GM18861 (cell line): ENCODE measurements at regions not wholly inside any gene's neighbourhood (a gene's known extent, or its start where the extent isn't known, plus 50 kb on each side); places are given as distances from the start of the nearest gene placed in this dataset.
"Not testable (repeated sequence)": the region's sequence is repeated elsewhere in the genome, so short reads cannot be mapped to it uniquely, and the experiment has no call there.

Experiments used
- ATAC-seq: cut with Tn5 transposase; IDR thresholded peaks from one replicate; pipeline ENCODE4 v1.9.1; 2021; ENCODE audit not compliant: unreplicated experiment

DNA sequence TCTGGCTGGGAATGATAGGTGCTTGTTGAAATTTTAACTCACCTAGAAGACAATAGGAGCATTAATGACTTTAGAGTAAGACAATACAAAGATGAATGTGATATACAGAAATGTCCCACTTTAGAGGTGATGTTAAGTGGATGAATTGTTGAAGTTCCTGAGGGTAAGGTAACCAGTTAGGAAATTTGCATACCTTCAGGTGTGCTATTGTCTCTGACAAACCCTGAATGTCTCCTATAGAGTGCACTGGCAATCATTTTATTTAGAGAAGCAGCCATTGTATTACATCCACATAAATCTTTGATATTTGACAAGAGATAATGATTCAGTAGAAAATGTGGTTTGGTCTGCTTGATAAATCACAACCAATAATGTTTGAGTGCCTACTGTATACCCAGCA, 228.5 kb downstream of the RNF144A start:
- ATAC-seq, result no peak

DNA sequence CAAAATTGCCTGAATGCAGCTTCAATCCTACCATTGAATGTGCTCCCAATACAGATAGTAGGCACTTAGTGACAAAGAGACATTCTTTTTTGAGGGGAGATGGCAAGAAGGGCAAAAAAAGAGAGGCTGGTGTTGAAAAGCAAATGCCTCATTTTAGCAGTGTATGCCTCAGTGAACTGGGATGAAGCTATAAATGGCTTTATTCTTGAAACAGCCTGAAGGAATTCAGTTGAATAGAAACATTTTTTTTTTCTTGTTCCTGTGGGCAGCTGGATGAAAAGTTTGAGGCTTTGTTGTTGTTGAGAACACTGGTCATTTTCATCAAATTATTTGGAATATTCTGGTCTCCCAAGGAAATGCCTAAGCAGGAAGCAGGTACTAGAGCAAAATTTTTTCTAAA, 228.9 kb downstream of the RNF144A start:
- ATAC-seq, result no peak

DNA sequence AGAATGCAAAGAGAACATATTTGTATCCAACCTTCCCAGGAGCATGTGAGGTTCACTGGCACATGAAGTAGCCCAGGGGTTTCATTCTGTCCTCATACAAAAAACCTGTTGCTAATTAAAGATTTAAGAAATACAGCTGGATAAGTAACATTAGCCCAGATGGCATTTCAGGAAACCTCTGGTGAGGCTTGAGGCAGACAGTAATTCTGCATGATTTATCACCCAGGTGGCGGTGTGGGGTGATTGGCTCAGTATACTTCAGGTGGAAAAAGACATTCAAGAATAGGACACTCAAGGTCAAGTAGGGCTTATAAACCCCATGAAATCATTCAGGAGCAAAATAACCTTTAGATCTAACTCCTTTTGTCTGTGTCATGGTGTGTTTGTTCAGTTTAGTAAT, 237.4 kb downstream of the RNF144A start:
- ATAC-seq, result no peak

DNA sequence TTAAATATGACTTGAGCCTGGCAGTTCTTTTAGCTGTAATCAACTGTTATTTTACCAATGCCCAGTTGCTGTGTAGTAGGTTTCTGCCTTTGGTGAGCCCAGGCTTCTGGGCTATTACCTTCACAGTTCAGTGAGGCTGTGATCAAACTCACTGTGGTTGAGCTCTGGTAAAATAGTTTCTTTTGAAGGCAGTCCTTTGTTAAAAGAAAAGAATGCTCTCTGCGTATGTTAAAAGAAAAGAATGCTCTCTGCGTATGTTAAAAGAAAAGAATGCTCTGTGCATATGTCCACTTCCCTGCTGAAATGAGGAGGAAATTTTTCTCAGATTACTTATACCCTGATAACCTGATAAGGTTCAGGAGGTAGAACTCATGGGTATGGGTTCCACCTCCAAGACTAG, 244.3 kb downstream of the RNF144A start:
- ATAC-seq, result no peak

GRCh38 chr2:7165736-7166135, 248.5 kb downstream of the RNF144A start:
- no peak for ATAC-seq

DNA sequence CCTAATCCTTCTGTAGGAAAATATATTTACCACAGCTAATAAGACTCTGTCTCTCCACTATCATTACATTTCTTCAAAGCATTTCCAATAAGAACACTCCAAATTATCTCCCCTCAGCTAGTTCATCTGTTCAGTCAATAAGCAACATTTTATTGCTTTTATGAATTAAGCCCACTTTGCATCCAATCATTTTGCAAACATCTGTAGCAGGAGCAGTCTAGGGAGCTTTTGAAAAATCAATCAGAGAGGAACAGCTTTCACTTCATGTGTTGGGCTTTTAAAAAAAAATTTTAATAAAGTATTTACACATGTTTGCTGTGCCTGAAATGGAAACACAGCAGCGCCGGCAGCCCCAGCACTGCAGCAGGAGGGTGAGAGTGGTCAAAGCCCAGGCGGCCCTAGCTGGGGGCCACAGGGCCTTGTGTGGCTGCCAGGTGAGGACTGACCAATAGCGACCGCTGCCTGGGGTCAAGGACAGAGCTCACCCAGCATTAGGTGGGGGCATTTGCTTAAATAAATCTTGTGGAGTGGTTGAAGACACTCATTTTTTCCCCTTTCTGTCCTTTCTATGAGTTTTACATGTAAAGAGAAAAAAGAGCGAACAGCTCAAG, 250.7 kb downstream of the RNF144A start:
- ATAC-seq, result no peak

- ATAC-seq, result no peak
Measured at GRCh38 chr2:7169593-7169992, 252.4 kb downstream of the RNF144A start.

- not testable (repeated sequence) for ATAC-seq
Measured at GRCh38 chr2:7178996-7179395, 261.8 kb downstream of the RNF144A start.

DNA sequence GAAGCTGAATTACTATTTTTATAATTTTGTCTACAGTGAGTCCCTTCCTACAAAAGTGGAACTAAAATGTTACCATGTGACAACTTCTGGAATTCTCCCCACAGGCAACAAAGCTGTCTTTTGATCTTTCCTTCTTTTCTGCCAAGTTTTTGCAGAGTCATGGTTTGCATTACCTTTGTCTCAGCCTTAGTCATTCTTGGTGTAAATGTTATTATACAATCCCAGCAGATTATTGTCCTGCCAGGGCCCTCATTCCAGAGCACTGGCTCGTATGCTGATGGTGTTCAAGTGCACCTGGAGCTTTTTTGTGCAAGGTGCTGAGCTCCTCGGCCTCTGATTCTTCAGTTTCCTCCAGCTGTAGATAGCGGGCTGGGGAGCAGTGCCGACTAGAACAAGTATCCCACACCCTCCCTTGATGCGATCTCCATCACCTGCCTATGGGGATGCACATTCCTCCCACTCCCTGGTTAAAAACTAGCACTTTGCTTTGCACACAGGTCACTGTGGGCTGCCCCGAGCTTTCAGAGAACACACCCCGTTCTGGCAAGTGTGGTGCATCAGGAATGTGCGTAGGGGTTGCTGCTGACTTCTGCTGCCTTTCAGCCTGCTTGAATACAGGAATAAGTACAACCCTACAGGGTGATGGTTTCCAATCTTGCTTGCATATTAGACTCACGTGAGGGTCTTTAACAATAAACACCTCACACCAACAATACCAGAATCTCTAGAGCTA, 263.6 kb downstream of the RNF144A start:
- ATAC-seq, result no peak

- no peak for ATAC-seq
Measured at GRCh38 chr2:7182525-7182924, 265.3 kb downstream of the RNF144A start.

DNA sequence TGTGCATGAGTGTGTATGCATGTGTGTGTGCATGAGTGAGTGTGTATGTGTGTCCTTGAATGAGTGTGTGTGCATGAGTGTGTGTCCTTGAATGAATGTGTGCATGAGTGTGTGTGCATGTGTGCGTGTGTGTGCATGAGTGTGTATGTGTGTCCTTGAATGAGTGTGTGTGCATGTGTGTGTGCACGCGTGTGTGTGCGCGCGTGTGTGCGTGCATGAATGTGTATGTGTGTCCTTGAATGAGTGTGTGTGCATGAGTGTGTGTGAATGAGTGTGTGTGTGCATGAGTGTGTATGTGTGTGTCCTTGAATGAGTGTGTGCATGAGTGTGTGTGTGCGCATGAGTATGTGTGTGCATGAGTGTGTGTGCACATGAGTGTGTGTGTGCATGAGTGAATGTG, 271.9 kb downstream of the RNF144A start:
- ATAC-seq, result no peak

GRCh38 chr2:7190587-7191324, 273.5 kb downstream of the RNF144A start:
- ATAC-seq, result no peak

DNA sequence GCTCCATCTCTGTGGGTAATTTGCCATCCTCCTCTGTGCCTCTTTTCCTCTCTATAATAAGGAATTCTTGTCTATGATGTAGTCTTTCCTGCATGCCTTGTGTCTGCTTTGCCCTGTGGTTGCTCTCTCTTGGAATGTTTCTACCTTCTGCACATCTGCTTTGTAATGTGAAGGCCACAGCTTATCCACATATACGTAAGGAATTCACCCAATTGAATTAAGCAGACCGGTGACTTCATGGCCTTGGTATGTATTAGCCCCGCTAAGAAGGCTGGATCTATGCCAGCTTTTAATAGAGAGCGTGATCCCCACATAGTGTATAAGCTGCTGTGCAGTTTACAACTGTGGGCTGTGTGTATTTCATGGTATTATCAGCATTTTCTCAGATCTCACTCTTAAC, 274.7 kb downstream of the RNF144A start:
- no peak for ATAC-seq

DNA sequence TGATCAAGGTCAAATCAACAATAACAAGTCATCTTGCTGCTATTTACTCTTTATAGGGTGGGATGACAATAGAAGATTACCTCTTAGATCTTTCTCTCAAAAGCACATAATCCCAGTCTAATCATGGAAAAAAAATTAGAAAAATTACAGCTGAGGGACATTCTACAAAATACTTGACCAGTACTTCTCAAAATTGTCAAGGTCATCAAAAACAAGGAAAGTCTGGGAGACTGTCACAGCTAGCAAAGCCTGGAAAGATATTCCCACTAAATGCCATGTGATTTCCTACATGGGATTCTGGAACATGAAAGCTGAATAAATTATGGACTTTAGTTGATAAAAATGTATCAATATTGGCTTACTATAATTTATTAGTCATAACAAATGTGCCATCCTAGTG, 276.2 kb downstream of the RNF144A start:
- no peak for ATAC-seq

GRCh38 chr2:7194950-7195349, 277.7 kb downstream of the RNF144A start:
- ATAC-seq, result no peak

GRCh38 chr2:7196883-7197282, 279.7 kb downstream of the RNF144A start:
- ATAC-seq, result no peak

DNA sequence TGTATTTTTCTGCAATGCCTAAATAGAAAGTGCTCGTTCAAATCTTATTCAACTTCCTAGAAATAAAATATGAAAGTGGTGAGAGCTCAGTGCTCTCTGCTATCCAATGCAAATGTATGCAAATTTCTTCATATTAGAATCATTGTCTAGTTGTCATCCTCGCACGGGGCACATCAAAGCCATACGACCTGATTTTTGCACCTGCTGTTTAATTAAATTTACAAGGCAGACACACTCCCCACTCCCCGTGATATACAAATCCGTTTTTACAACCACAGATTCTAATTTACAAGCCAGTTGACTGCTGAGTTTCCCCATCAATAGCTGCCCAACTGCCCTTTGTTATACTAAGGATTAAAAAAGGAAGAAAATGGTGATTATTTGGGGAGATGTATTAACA, 284.6 kb downstream of the RNF144A start:
- ATAC-seq, result no peak

DNA sequence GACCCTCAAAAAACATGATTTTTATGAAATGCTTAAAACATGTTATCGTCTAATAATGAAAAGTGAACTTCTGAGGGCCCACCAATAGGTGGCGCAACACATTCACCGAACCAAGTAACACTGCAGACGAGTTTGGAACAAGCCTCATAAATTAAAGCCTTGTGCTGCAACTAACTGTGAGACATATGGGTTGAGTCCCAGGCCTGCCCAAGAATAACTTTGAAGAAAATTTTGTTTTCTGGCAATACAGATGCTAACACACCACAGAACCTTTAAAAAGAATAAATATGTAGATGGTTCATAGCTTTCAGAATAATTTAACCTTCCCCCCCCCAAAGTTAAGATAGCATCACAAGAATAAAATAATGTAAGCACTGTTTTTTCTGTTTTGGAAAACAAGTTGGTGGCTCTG, 285.9 kb downstream of the RNF144A start:
- peak; percentile 57 for ATAC-seq

DNA sequence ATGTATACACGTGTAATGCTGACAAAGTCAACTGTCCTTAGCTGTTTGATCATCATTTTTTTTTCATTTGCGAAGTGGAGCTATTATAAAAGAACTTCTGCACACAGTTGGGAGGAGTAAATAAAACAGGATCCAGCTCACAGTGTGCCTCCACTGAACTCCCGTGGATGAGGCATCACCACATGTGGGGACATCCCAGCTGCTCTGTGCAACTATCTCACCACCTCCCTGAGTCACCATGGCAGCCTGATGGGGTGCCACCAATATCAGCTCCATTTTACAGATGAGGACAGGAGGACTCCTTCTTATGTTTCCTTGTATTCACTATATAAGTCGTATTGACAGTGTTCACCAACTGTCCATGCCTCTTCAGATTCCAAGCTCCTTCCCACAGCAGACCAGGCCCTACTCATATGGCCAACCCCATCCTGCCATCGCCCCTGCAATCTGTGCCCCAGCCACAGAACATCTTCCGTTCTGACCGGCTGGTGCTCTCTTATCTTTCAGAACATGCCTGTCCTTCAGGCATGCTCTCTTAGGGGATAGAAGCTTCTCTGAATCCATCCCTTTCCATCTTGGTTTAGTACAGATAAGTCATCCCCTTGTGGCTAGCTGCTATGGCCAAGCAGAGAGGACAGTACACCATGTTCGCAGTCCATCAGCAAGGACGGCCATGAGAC, 288.1 kb downstream of the RNF144A start:
- ATAC-seq, result no peak

GRCh38 chr2:7206111-7206810, 289.0 kb downstream of the RNF144A start:
- ATAC-seq, result no peak

DNA sequence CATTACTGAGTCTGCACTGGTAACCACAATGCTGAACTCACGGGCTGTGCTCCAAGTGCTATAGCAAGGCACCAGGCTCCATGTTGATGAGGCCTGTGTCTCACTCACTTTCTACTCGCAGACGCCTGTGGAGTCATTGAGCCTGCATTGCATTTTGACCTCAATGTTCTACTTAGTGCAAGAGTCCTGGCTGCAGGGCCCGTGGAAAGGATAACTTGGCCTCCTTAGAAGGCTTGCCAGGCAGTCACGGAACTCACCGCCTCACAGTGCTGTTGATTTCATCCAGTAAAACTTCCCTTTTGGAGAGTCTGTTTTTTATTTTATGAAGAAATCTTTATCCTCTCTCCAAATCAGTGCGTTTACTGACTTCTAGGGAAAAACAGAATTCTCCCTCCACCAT, 290.4 kb downstream of the RNF144A start:
- ATAC-seq, result no peak
